Uterus (tissue), 3 donors: ENCODE measurements at regions not wholly inside any gene's neighbourhood (a gene's known extent, or its start where the extent isn't known, plus 50 kb on each side); places are given as distances from the start of the nearest gene placed in this dataset.

Experiments used
- DNase-seq, 2 donors: peaks; one replicate each; pipeline ENCODE4 v3.0.0-alpha.2; 2019 to 2020
- H3K27ac ChIP-seq, 2 donors: fragments of 200-600 bp; sonication (generic); 1 replicate in 1 of 2; 2 replicates in 1 of 2; pipeline ENCODE4 v1.5.1; 2016 to 2018
- H3K27me3 ChIP-seq, 2 donors: fragments of 200-600 bp; sonication (generic); one replicate each; pipeline ENCODE4 v1.5.1; 2018 to 2019; ENCODE audit warnings: control low read depth in 1 of 2
- H3K36me3 ChIP-seq, 2 donors: fragments of 200-600 bp; sonication (generic); one replicate each; pipeline ENCODE4 v1.5.1; 2019; ENCODE audit warnings: control low read depth in 1 of 2
- H3K4me1 ChIP-seq, 2 donors: fragments of 200-600 bp; sonication (generic); one replicate each; pipeline ENCODE4 v1.5.1; 2018 to 2019; ENCODE audit warnings: control low read depth in 1 of 2
- H3K4me3 ChIP-seq, 2 donors: fragments of 200-600 bp; sonication (generic); 1 replicate in 1 of 2; 2 replicates in 1 of 2; pipeline ENCODE4 v1.5.1; 2018 to 2019; ENCODE audit warnings: mild to moderate bottlenecking in 1 of 2
- H3K9me3 ChIP-seq, 2 donors: fragments of 200-600 bp; sonication (generic); one replicate each; pipeline ENCODE4 v1.5.1; 2019; ENCODE audit warnings: control low read depth in 1 of 2
- CTCF ChIP-seq, 4 experiments: fragments of 200-600 bp in 2 of 4; fragments of 450-650 bp in 2 of 4; sonication (generic) in 2 of 4; IDR thresholded peaks; one replicate each; pipeline ENCODE4 v1.5.1; 2016 to 2019; ENCODE audit warnings: antibody characterized with exemption in 4 of 4, mild to moderate bottlenecking in 2 of 4, moderate library complexity in 1 of 4
- POLR2A ChIP-seq, 2 donors: fragments of 450-650 bp; IDR thresholded peaks; one replicate each; pipeline ENCODE4 v1.6.1; 2016; ENCODE audit warnings: antibody characterized with exemption in 2 of 2, mild to moderate bottlenecking in 1 of 2, moderate library complexity in 1 of 2
- intact Hi-C: fragments of 100-400 bp; cut with DNase I; formaldehyde crosslinking; loops from one replicate; pipeline ENCODE4 v1.15.1; 2023; ENCODE audit warnings: low total_unique reads
- donor health status: DM: yes; HTN: yes; CAD: no.

GRCh38 chr14:29108908-29109307 lies 342.3 kb downstream of the FOXG1 start:
- Histone ChIP-seq H3K4me1 (no peaks in the 10 kb centered on the region), H3K27ac (no peak overlapping the region), H3K36me3 (no peaks in the 10 kb centered on the region), H3K9me3 (no peaks in the 10 kb centered on the region), H3K4me3 (no peak overlapping the region), H3K27me3 (no peaks in the 10 kb centered on the region)
- no peak for DNase-seq
- TF ChIP-seq CTCF (IDR thresholded peaks at IDR 0.05) (no peak), POLR2A (IDR thresholded peaks at IDR 0.05) (no peak)
- intact Hi-C loops = no loop called here

- intact Hi-C loops = no loop called here
- Histone ChIP-seq H3K36me3 (no peaks in the 10 kb centered on the region), H3K9me3 (no peaks in the 10 kb centered on the region), H3K27me3 (no peaks in the 10 kb centered on the region), H3K4me3 (no peak overlapping the region), H3K4me1 (no peaks in the 10 kb centered on the region), H3K27ac (no peak overlapping the region)
- no peak for DNase-seq
- TF ChIP-seq CTCF (IDR thresholded peaks at IDR 0.05) (no peak), POLR2A (IDR thresholded peaks at IDR 0.05) (no peak)
These were observed 343.0 kb downstream of the FOXG1 start for GRCh38 chr14:29109589-29109988.

- no peaks in the 10 kb centered on the region for H3K36me3 ChIP-seq
- no peak overlapping the region for H3K27ac ChIP-seq
- DNase-seq = no peak
- no peak overlapping the region for H3K4me3 ChIP-seq
- intact Hi-C loops = no loop called here
- no peaks in the 10 kb centered on the region for H3K9me3 ChIP-seq
- no peaks in the 10 kb centered on the region for H3K27me3 ChIP-seq
- no peak for TF ChIP-seq CTCF (IDR thresholded peaks at IDR 0.05)
- TF ChIP-seq POLR2A (IDR thresholded peaks at IDR 0.05) = no peak
- no peaks in the 10 kb centered on the region for H3K4me1 ChIP-seq
These were observed 345.0 kb downstream of the FOXG1 start for GRCh38 chr14:29111554-29111953.

GRCh38 chr14:29123017-29123416 lies 356.4 kb downstream of the FOXG1 start:
- Histone ChIP-seq H3K4me3 (no peak overlapping the region), H3K36me3 (no peaks in the 10 kb centered on the region), H3K27me3 (no peaks in the 10 kb centered on the region), H3K9me3 (no peaks in the 10 kb centered on the region), H3K27ac (no peak overlapping the region), H3K4me1 (no peaks in the 10 kb centered on the region)
- intact Hi-C loops = no loop called here
- TF ChIP-seq POLR2A (IDR thresholded peaks at IDR 0.05) (no peak), CTCF (IDR thresholded peaks at IDR 0.05) (no peak)
- DNase-seq = no peak

- H3K27ac ChIP-seq = no peak overlapping the region
- intact Hi-C loops = no loop called here
- no peaks in the 10 kb centered on the region for H3K36me3 ChIP-seq
- no peak for DNase-seq
- no peaks in the 10 kb centered on the region for H3K4me1 ChIP-seq
- no peaks in the 10 kb centered on the region for H3K27me3 ChIP-seq
- no peak overlapping the region for H3K4me3 ChIP-seq
- H3K9me3 ChIP-seq = no peaks in the 10 kb centered on the region
- TF ChIP-seq CTCF (IDR thresholded peaks at IDR 0.05) (no peak), POLR2A (IDR thresholded peaks at IDR 0.05) (no peak)
These were observed 359.8 kb downstream of the FOXG1 start for GRCh38 chr14:29126361-29126760.
